Right lobe of liver (tissue), 6 donors: ENCODE measurements at regions not wholly inside any gene's neighbourhood (a gene's known extent, or its start where the extent isn't known, plus 50 kb on each side); places are given as distances from the start of the nearest gene placed in this dataset.

Experiments
- ATAC-seq, 4 donors: fragments of 200-7000 bp; cut with Tn5 transposase; one replicate each; pipeline ENCODE4 v1.9.1; 2020; ENCODE audit warnings: mild to moderate bottlenecking in 4 of 4, moderate library complexity in 4 of 4
- DNase-seq, 3 donors: peaks; one replicate each; pipeline ENCODE4 v3.0.0-alpha.2; 2020
- H3K27ac ChIP-seq, 3 donors: fragments of 200-600 bp; one replicate each; pipeline ENCODE4 v1.8.0; 2022
- H3K27me3 ChIP-seq, 2 donors: fragments of 200-600 bp; one replicate each; pipeline ENCODE4 v1.8.0; 2022
- H3K36me3 ChIP-seq, 4 donors: fragments of 200-600 bp; sonication (generic) in 1 of 4; one replicate each; pipeline versions ENCODE4 v1.5.1 to v1.8.0; 2017 to 2022; ENCODE audit warnings: control low read depth in 1 of 4
- H3K4me1 ChIP-seq, 4 donors: fragments of 200-600 bp; sonication (generic) in 1 of 4; one replicate each; pipeline versions ENCODE4 v1.5.1 to v1.8.0; 2017 to 2022; ENCODE audit warnings: control low read depth in 1 of 4
- H3K4me3 ChIP-seq, 3 donors: fragments of 200-600 bp; one replicate each; pipeline ENCODE4 v1.8.0; 2022
- H3K9me3 ChIP-seq, 4 donors: fragments of 200-600 bp; sonication (generic) in 1 of 4; one replicate each; pipeline versions ENCODE4 v1.5.1 to v1.8.0; 2017 to 2022; ENCODE audit warnings: control low read depth in 1 of 4
- POLR2A ChIP-seq: fragments of 450-650 bp; IDR thresholded peaks from one replicate; pipeline ENCODE4 v1.6.1; 2017; ENCODE audit warnings: antibody characterized with exemption, mild to moderate bottlenecking
- WGBS: methylation state at CpG from one replicate; pipeline ENCODE4 v1.1.6; 2018; ENCODE audit warnings: low coverage, low lambda C conversion rate; ENCODE audit not compliant: insufficient coverage; ENCODE audit errors: missing lambda C conversion rate; 5-methylcytosine and 5-hydroxymethylcytosine counted together
- intact Hi-C, 2 donors: fragments of 100-400 bp; cut with DNase I; formaldehyde crosslinking; loops; one replicate each; pipeline versions ENCODE4 v1.11.2 to v1.14.1; 2022
- TF ChIP-seq, protein P1 (sequence below), 4 donors: fragments of 200-600 bp in 3 of 4; fragments of 450-650 bp in 1 of 4; IDR thresholded peaks; one replicate each; pipeline versions ENCODE4 v1.5.1 to v1.8.0; 2016 to 2022; ENCODE audit warnings: antibody characterized with exemption in 4 of 4, mild to moderate bottlenecking in 2 of 4
- donor health status: DM: no; HTN: yes; CAD: no.
- donor health status: DM: no; HTN: no; CAD: no.
- donor health status: DM: no; HTN: no; CAD: no.
- donor health status: DM: no; HTN: yes; CAD: no.
- donor health status: DM: no; HTN: yes; CAD: no.

DNA sequence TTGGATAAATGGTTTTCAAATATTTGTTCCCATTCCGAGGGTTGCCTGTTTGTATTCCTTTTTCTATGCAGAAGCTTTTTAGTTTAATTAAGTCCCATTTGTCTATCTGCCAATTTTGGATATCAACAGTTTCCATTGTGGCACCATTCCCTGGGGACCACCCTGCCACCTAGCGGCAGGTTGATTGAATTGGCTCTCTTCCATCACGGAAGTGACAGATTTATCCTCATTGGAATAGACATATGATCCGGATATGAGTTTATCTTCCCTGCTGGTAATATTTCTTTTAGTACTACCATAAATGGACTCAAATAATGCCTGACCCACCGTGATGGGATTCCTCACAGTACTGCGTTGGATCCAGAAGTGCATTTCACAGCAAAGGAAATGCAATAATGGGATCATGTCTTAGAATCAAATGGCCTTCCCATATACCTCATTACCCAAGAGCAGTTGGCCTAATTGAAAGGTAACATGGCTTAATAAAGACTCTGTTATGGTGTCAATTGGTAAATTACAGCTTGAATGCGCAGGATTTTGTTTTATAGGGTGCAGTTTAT, 327.0 kb downstream of the BMP2 start:
- intact Hi-C loops, result no loop called here
- ATAC-seq (peak; percentile 47 to 64 (median 54)), DNase-seq (no peak)
- Histone ChIP-seq H3K9me3 (no peaks in the 10 kb centered on the region), H3K4me3 (no peak overlapping the region), H3K4me1 (no peaks in the 10 kb centered on the region), H3K36me3 (no peaks in the 10 kb centered on the region), H3K27me3 (no peaks in the 10 kb centered on the region), H3K27ac (no peak overlapping the region)
- 19% methylated on average over 7 of the region's 7 CpGs for WGBS
- TF ChIP-seq, protein P1, sequence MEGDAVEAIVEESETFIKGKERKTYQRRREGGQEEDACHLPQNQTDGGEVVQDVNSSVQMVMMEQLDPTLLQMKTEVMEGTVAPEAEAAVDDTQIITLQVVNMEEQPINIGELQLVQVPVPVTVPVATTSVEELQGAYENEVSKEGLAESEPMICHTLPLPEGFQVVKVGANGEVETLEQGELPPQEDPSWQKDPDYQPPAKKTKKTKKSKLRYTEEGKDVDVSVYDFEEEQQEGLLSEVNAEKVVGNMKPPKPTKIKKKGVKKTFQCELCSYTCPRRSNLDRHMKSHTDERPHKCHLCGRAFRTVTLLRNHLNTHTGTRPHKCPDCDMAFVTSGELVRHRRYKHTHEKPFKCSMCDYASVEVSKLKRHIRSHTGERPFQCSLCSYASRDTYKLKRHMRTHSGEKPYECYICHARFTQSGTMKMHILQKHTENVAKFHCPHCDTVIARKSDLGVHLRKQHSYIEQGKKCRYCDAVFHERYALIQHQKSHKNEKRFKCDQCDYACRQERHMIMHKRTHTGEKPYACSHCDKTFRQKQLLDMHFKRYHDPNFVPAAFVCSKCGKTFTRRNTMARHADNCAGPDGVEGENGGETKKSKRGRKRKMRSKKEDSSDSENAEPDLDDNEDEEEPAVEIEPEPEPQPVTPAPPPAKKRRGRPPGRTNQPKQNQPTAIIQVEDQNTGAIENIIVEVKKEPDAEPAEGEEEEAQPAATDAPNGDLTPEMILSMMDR (IDR thresholded peaks at IDR 0.05), result peak; percentile 34 to 67 (median 54)
- TF ChIP-seq POLR2A, result no peak

DNA sequence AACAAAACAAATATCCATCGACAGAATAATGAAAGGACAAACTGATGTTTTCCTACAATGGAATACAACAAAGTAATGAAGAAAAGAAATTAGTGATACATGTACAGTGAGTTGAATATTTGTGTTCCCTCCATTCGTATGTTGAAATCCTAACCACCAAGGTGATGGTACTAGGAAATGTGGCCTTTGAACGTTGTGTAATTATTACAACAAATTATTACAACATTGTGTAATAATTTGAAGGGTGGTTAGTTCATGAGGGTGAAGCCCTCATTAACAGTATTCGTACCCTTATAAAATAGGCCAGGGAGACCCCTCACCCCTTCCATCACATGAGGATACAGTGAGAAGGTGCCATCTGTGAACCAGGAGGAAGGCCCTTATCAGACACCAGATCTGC, 339.4 kb downstream of the BMP2 start:
- no peaks in the 10 kb centered on the region for H3K4me1 ChIP-seq
- no peak overlapping the region for H3K4me3 ChIP-seq
- peak in 3 of 4 donors; percentile 39 to 52 (median 43) for ATAC-seq
- H3K9me3 ChIP-seq, result no peaks in the 10 kb centered on the region
- no peaks in the 10 kb centered on the region for H3K36me3 ChIP-seq
- TF ChIP-seq, protein P1 (IDR thresholded peaks at IDR 0.05), result no peak
- TF ChIP-seq POLR2A, result no peak
- WGBS, result 43% methylated on average over 4 of the region's 4 CpGs
- intact Hi-C loops, result no loop called here
- H3K27ac ChIP-seq, result no peak overlapping the region
- DNase-seq, result no peak
- no peaks in the 10 kb centered on the region for H3K27me3 ChIP-seq

DNA sequence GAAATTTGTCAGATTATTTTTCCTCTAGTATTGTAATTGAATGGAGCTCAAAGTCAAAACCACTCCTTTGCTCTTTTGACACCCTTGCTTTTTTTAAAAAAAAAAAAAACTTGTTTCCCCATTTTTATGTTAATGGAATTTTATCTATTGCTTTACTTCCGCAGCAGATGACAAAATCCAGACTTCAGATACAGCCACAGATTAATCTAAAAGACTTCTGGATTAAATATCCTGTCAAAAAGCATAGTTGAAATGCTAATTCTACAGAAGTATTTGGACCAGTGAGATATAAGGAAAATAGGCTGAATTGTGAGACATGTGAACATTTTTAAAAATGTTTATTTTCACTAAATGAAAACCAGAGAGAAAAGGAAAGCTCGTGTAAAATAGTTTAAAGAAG, 341.4 kb downstream of the BMP2 start:
- TF ChIP-seq, protein P1 (IDR thresholded peaks at IDR 0.05), result no peak
- TF ChIP-seq POLR2A, result no peak
- H3K36me3 ChIP-seq, result no peaks in the 10 kb centered on the region
- 74% methylated on average over 2 of the region's 2 CpGs for WGBS
- no peak overlapping the region for H3K27ac ChIP-seq
- ATAC-seq, result no peak
- H3K27me3 ChIP-seq, result no peaks in the 10 kb centered on the region
- DNase-seq, result no peak
- H3K9me3 ChIP-seq, result no peaks in the 10 kb centered on the region
- intact Hi-C loops, result no loop called here
- no peaks in the 10 kb centered on the region for H3K4me1 ChIP-seq
- no peak overlapping the region for H3K4me3 ChIP-seq

DNA sequence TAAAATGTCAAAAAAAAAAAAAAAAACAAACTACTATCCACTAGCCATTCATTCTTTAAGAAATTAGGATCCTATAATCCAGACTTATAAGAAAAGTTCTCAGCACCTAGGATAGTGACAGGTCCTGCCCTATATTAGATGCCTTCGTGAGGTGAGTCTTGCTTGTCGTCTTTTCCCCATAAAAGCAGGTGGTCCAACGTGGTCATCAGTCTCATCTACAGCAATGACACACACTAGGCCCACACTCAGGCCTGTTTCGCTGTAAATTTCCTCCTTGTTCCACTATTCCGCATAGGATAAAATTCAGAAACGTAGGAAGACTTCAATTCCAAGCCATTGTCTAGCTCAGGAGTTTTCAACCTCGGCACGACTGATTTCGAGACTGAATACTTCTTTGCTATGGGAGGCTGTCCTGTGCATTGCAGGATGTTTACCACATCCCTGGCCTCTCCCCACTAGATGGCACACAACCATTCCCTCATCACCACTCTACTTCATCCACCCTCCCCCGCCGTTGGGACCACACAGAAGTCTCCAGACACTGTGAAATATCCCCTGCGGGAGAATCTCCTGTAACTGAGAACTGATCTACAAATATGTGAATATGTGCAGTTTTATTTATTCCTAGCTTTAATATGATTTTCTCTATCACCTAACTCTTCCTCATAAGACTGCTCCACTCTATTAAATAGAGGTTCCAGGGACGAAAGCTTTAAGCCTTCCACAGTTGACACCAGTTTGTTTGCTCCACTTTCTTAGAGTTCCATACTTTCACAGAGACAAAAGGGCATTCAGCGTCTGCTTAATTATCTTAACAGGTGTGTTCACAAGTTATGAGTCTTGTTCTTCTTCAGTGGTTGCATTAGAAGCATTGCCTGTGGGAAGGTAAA, 346.3 kb downstream of the BMP2 start:
- TF ChIP-seq POLR2A, result no peak
- TF ChIP-seq, protein P1 (IDR thresholded peaks at IDR 0.05), result peak; percentile 50 to 75 (median 69)
- WGBS, result 26% methylated on average over 14 of the region's 14 CpGs
- Histone ChIP-seq H3K36me3 (no peaks in the 10 kb centered on the region), H3K4me1 (no peaks in the 10 kb centered on the region), H3K27me3 (no peaks in the 10 kb centered on the region), H3K4me3 (no peak overlapping the region), H3K9me3 (no peaks in the 10 kb centered on the region), H3K27ac (no peak overlapping the region)
- DNase-seq (peak in 2 of 3 donors; percentile 36 to 60), ATAC-seq (peak; percentile 97 to 100 (median 99))
- intact Hi-C loops, result loop anchor here in 1 of 2 donors (10.0 kb wide), 1 partner anchor 161 kb away; no protein-coding TSS in a partner anchor
